Heart left ventricle (tissue), 16 donors: ENCODE measurements at regions not wholly inside any gene's neighbourhood (a gene's known extent, or its start where the extent isn't known, plus 50 kb on each side); places are given as distances from the start of the nearest gene placed in this dataset.

Source experiments
- ATAC-seq, 4 donors: fragments of 200-7000 bp; cut with Tn5 transposase; one replicate each; pipeline ENCODE4 v1.9.1; 2020 to 2022; ENCODE audit warnings: moderate library complexity in 4 of 4, mild to moderate bottlenecking in 3 of 4, moderate number of reproducible peaks in 1 of 4
- DNase-seq, 5 donors: peaks; one replicate each; pipeline ENCODE4 v3.0.0-alpha.2; 2020
- H3K27ac ChIP-seq, 12 donors: fragments of 200-600 bp; sonication (generic) in 4 of 12; one replicate each; pipeline versions ENCODE4 v1.5.0 to v1.8.0; 2016 to 2022; ENCODE audit warnings: mild to moderate bottlenecking in 2 of 12
- H3K27me3 ChIP-seq, 9 donors: fragments of 200-600 bp; sonication (generic) in 2 of 9; one replicate each; pipeline versions ENCODE4 v1.5.1 to v1.8.0; 2016 to 2022; ENCODE audit warnings: mild to moderate bottlenecking in 3 of 9
- H3K36me3 ChIP-seq, 9 donors: fragments of 200-600 bp; sonication (generic) in 2 of 9; one replicate each; pipeline versions ENCODE4 v1.5.0 to v1.8.0; 2018 to 2022; ENCODE audit warnings: mild to moderate bottlenecking in 2 of 9
- H3K4me1 ChIP-seq, 12 donors: fragments of 200-600 bp; sonication (generic) in 4 of 12; one replicate each; pipeline versions ENCODE4 v1.5.0 to v1.8.0; 2016 to 2022; ENCODE audit warnings: mild to moderate bottlenecking in 3 of 12
- H3K4me3 ChIP-seq, 12 donors: fragments of 200-600 bp; sonication (generic) in 4 of 12; one replicate each; pipeline versions ENCODE4 v1.5.0 to v1.8.0; 2017 to 2022; ENCODE audit warnings: mild to moderate bottlenecking in 9 of 12, moderate library complexity in 4 of 12
- H3K9me3 ChIP-seq, 12 donors: fragments of 200-600 bp; sonication (generic) in 4 of 12; one replicate each; pipeline versions ENCODE4 v1.5.0 to v1.8.0; 2016 to 2022; ENCODE audit warnings: mild to moderate bottlenecking in 1 of 12
- POLR2A ChIP-seq, 2 donors: fragments of 450-650 bp; IDR thresholded peaks; one replicate each; pipeline ENCODE4 v1.6.1; 2017; ENCODE audit warnings: antibody characterized with exemption in 2 of 2, mild to moderate bottlenecking in 2 of 2, moderate library complexity in 2 of 2
- WGBS, 4 donors: extraction: QIAGEN DNeasy Blood & Tissue Kit in 2 of 4; methylation state at CpG; one replicate each; pipeline versions ENCODE4 v1.1.5 to v1.1.7; 2013 to 2018; 5-methylcytosine and 5-hydroxymethylcytosine counted together
- intact Hi-C, 10 donors: fragments of 100-400 bp; cut with DNase I; formaldehyde crosslinking; loops; one replicate each; pipeline versions ENCODE4 v1.11.1 to v1.14.2; 2022
- TF ChIP-seq, protein P1 (sequence below), 12 donors: fragments of 200-600 bp; sonication (generic) in 4 of 12; IDR thresholded peaks; one replicate each; pipeline versions ENCODE4 v1.5.0 to v1.8.0; 2018 to 2022; ENCODE audit warnings: antibody characterized with exemption in 12 of 12, mild to moderate bottlenecking in 5 of 12
- donor health status: ischemic (EF 13 %, LVEDD 7.1; RV severe dilation, severe dysfunction).
- donor health status: healthy with polysubstance abuse.
- donor health status: DM: no; HTN: yes; CAD: no.
- donor health status: DM: no; HTN: no; CAD: no.
- donor health status: ischemic (EF 25% LVEDD 6.9; RV normal size, moderate dysfunction).
- donor health status: ischemic (EF 25% LVEDD 5.7; RV mildly dilated, moderate dysfunction).
- donor health status: healthy.
- donor health status: DM: yes; HTN: yes; CAD: no.
- donor health status: ischemic (EF 35%, LVEDD 5.7; RV mildly dilated, moderate dysfunction).
- donor health status: nonischemic (EF 11% LVEDD 7.7; RV severe dilation, severe dysfunction).
- donor health status: DM: yes; HTN: yes; CAD: no.
- donor health status: PGD.
- donor health status: ischemic (EF 29% LVEDD 5.4; RV normal size, mild dysfunction).
- donor health status: nonischemic (EF 23%, LVEDD 6.1; RV moderate dilation, normal function).

DNA sequence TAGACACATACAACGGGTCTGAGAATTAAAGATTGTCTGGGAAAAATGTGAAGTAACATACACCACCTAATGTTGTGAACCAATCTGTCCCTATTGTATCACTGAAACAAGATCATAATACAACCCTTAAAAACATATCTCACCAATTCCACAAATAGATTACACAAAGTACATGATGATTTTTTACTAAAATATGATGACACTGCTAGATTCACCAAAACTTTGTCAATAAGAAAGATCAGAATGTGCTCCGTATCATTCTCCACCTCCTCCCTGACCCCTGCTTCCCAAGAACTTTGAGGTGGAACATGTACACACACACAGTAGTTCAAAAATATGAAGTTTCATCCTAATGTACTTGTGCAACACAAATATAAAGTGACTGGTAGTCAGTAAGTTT, 862.0 kb downstream of the PCDH18 start:
- H3K4me1 ChIP-seq: no peaks in the 10 kb centered on the region
- intact Hi-C loops: no loop called here
- ATAC-seq (no peak), DNase-seq (no peak)
- no peaks in the 10 kb centered on the region for H3K36me3 ChIP-seq
- no peaks in the 10 kb centered on the region for H3K27me3 ChIP-seq
- no peak overlapping the region for H3K27ac ChIP-seq
- no peak overlapping the region for H3K4me3 ChIP-seq
- H3K9me3 ChIP-seq: peaks cover 0 to 7% (median 0%) of the 10 kb centered on the region in 12 donors
- WGBS, 4 donors: 79 to 83% (median 82%) methylated on average over 2 of the region's 2 CpGs
- TF ChIP-seq, protein P1, sequence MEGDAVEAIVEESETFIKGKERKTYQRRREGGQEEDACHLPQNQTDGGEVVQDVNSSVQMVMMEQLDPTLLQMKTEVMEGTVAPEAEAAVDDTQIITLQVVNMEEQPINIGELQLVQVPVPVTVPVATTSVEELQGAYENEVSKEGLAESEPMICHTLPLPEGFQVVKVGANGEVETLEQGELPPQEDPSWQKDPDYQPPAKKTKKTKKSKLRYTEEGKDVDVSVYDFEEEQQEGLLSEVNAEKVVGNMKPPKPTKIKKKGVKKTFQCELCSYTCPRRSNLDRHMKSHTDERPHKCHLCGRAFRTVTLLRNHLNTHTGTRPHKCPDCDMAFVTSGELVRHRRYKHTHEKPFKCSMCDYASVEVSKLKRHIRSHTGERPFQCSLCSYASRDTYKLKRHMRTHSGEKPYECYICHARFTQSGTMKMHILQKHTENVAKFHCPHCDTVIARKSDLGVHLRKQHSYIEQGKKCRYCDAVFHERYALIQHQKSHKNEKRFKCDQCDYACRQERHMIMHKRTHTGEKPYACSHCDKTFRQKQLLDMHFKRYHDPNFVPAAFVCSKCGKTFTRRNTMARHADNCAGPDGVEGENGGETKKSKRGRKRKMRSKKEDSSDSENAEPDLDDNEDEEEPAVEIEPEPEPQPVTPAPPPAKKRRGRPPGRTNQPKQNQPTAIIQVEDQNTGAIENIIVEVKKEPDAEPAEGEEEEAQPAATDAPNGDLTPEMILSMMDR (IDR thresholded peaks at IDR 0.05): no peak
- TF ChIP-seq POLR2A (IDR thresholded peaks at IDR 0.05): no peak

DNA sequence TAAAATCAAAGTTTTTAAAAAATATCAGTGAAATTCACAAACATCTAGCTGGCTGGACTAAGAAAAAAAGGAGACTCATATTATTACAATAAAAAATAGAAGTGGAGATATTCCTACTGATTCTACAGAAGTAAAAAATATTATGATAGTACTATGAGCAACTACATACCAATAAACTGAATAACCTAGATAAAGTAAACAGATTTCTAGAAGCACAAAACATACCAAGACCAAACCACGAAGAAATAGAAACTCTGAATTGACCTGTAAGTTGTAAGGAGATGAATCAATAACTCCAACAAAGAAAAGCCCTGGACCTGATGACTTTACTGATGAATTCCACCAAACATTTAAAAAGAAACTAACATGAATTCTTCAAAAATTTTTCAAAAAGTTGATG, 867.3 kb downstream of the PCDH18 start:
- no peak overlapping the region for H3K27ac ChIP-seq
- peaks cover 0 to 24% (median 4%) of the 10 kb centered on the region in 12 donors for H3K9me3 ChIP-seq
- intact Hi-C loops: no loop called here
- TF ChIP-seq, protein P1 (IDR thresholded peaks at IDR 0.05): no peak
- TF ChIP-seq POLR2A (IDR thresholded peaks at IDR 0.05): no peak
- ATAC-seq (no peak), DNase-seq (no peak)
- no peak overlapping the region for H3K4me3 ChIP-seq
- H3K4me1 ChIP-seq: no peaks in the 10 kb centered on the region
- 63 to 76% (median 71%) methylated on average over 1 of the region's 1 CpG for WGBS, 4 donors
- H3K27me3 ChIP-seq: no peaks in the 10 kb centered on the region
- no peaks in the 10 kb centered on the region for H3K36me3 ChIP-seq

DNA sequence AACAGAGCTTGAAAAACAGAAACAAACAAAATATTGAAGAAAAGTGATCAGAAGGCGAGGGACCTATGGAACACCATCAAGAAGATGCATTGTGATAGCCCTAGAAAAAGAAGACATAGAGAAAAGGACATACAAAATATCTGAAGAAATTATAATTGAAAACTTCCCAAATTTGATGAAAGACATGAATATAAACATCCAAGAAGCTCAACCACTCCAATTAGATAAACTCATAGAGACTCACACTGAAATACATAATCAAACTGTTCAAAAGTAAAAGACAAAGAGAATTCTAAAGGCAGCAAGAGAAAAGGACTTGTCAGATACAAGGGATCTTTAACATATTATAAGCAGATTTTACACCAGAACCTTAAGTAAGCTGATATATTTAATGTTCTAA, 869.8 kb downstream of the PCDH18 start:
- ATAC-seq (no peak), DNase-seq (no peak)
- Histone ChIP-seq H3K4me3 (no peak overlapping the region), H3K27me3 (no peaks in the 10 kb centered on the region), H3K27ac (no peak overlapping the region), H3K9me3 (peaks cover 0 to 24% (median 4%) of the 10 kb centered on the region in 12 donors), H3K4me1 (no peaks in the 10 kb centered on the region), H3K36me3 (no peaks in the 10 kb centered on the region)
- 39 to 59% (median 50%) methylated on average over 1 of the region's 1 CpG for WGBS, 4 donors
- TF ChIP-seq, protein P1 (IDR thresholded peaks at IDR 0.05): no peak
- TF ChIP-seq POLR2A (IDR thresholded peaks at IDR 0.05): no peak
- intact Hi-C loops: no loop called here

DNA sequence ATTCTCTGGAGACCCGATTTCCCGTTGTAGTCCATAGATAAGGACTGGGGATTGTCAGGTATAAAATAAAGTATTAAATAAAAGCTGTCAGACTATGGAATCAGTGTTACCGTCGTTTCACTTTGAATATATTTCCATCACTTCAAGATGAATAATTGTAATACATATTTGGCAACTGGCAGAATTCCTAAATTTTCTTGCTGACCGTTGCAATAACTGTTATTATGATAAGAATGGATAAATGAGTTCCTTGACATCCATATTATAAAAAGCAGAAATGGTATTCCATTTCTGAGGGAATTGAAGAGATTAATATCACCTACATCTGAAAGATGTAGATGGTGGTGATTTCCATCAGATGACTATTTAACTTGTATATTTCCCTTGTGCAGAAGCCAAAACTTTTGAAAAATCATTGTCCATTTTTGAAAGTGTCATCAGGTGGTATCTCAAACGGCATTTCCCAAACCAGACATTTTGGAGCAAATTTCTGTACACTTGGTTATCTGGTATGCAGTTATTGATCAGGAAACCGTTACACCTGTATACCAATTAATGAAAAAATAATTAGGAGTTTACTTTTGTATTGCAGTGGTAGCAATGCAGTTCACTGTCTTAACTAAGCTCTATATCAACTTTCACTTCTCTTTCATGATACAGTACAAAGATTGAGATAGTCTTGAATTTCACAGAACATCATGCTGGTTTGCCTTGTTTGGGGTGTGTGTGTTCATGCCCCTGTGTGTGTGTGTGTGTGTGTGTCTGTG, 878.5 kb downstream of the PCDH18 start:
- WGBS, 4 donors: 79 to 85% (median 83%) methylated on average over 7 of the region's 7 CpGs
- H3K27me3 ChIP-seq: no peaks in the 10 kb centered on the region
- intact Hi-C loops: no loop called here
- no peak overlapping the region for H3K4me3 ChIP-seq
- no peak for TF ChIP-seq POLR2A (IDR thresholded peaks at IDR 0.05)
- TF ChIP-seq, protein P1 (IDR thresholded peaks at IDR 0.05): no peak
- DNase-seq: no peak
- H3K27ac ChIP-seq: no peak overlapping the region
- no peaks in the 10 kb centered on the region for H3K36me3 ChIP-seq
- no peaks in the 10 kb centered on the region for H3K9me3 ChIP-seq
- H3K4me1 ChIP-seq: no peaks in the 10 kb centered on the region
- no peak for ATAC-seq
